A172 (cell line): ENCODE measurements at regions not wholly inside any gene's neighbourhood (a gene's known extent, or its start where the extent isn't known, plus 50 kb on each side); places are given as distances from the start of the nearest gene placed in this dataset.
"Not testable (repeated sequence)": the region's sequence is repeated elsewhere in the genome, so short reads cannot be mapped to it uniquely, and the experiment has no call there.

Experiments used
- DNase-seq: peaks from one replicate; pipeline ENCODE4 v3.0.0-alpha.2; 2015; ENCODE audit warnings: low spot score

GRCh38 chr14:53216478-53216877, 63.4 kb upstream of the DDHD1 start:
- DNase-seq: not testable (repeated sequence)

GRCh38 chr14:53215101-53215500, 62.0 kb upstream of the DDHD1 start:
- DNase-seq: no peak

- no peak for DNase-seq
These were observed 61.3 kb upstream of the DDHD1 start for GRCh38 chr14:53214384-53214783.

GRCh38 chr14:53213761-53214160, 60.6 kb upstream of the DDHD1 start:
- no peak for DNase-seq

- no peak for DNase-seq
These were observed 56.2 kb upstream of the DDHD1 start for GRCh38 chr14:53209370-53209769.
